ENCODE measurements at regions not wholly inside any gene's neighbourhood (a gene's known extent, or its start where the extent isn't known, plus 50 kb on each side); places are given as distances from the start of the nearest gene placed in this dataset.

DNA sequence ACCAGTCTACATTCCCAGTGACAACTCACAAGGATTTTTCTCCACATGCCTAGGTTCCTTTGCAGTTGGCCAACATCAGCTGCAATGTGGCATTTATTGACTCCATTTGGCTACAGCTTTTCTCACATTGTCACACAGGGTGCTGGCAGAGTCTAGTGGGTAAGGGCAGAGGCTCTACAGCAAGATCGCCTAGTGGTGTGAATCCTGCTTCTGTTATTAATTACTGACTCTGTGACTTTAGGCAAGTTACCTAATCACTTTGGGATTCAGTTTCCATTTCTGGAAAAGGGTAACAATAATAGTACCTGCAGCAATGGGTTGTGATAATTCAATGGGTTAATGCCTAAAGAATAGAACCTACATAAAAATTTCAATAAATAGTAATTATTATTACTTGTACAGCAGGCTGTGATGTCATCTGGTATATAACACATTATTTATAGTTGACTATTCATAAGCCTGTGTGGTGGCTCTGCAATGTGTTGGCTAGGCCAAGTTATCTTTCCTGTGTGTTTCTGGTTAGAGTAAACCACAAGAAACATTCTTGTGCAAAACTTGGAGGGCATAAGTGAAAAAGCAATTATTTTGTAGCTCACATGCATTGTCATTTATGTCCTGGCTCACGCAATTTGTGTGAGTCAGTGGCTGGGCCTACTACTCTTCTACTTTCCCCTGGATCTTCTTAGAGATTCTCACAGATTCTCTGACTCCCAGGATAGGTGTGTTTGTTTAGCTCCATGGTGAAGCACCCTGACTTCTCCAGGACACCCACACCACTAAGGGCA is 59.5 kb downstream of the PTGS2 start:
- no peak for DNase-seq

DNA sequence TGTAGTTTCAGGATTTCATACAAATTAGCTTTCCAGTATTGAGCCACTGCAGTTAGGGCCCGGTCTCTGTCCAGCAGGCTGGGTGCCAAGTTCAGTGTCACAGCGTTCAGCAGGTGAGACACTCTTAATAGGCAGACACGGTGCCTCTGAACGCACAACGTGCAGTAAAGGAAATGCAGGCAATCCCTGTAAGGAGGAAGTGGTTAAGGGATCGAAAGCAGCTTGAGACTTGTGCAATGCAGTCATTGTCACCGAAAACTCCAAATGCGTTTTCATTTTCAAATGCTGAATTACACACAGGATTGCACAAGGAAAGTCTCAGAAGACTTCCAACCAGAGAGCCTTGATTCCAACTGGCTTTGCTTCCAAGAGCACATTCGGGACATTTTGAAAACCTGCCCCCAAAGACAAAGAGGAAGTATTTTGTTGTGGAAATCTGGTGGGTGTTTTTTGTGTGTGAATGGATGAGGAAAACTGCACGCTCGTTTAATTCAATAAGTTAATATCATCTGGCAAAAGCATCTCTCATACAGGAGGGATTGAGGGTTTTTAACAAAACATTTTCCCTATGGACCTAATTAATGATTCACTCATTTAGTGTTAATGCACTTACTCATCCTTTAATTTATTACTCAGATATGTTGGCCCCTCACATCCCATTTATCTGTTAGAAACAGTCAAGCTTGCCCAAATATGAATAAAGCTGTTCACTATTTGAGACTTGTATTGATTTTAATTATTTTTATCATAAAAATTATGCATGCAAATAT is 61.6 kb downstream of the PTGS2 start:
- peak; percentile 13 for DNase-seq

DNA sequence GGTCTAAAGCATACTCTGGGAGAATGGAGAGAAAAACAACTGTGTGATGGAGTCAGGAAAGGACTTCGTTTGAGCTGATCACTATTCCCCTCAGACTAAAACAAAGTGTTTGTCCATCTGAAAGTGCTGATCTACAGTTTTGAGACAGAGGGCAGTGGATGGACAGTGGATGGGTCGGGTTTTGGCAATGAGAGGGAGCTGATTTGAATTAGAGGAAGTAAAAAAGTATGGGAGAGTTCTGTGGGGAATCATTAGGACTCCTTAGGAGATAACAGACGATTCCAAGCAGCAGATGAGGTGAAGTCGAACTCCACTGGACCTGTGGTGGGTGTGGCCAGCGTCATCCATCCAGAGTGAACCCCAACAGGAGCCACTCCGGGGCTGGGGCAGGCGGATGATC is 62.3 kb downstream of the PTGS2 start:
- no peak for DNase-seq

DNA sequence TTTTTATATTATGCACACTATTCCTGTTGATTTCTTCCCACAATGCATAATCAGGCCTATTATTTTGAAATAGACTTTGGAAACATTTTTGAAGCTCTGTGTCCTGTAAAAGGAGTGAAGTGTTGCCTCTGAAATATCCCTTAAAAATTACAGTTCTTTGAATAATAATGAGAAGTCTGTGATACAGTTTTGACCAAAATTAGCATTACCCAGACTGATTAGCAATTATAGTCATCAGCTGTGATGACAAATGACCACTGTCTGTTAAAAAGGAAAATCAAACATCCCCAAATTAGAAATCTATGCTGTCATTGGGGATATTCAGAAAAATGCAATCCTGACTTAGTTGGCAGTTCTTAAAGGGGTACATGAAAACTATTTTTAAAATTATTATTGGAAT is 63.7 kb downstream of the PTGS2 start:
- no peak for DNase-seq

DNA sequence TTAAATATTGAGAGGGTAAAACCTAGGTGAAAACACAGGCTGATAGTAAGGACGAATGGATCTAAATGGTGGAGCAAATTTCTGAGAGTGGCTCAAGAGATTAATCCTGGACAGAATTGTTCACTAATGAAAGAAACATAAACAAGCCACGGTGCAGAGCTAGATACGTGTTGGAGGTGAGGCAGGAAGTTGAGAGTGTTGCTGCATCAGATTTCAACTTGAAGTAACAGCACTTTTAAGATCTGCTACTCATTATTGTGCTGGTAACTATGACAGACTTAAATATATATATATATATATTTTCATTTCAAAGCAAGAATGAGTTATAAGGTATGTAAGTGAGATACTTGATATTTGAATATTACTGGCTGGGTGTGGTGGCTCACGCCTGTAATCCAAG is 64.9 kb downstream of the PTGS2 start:
- no peak for DNase-seq

DNA sequence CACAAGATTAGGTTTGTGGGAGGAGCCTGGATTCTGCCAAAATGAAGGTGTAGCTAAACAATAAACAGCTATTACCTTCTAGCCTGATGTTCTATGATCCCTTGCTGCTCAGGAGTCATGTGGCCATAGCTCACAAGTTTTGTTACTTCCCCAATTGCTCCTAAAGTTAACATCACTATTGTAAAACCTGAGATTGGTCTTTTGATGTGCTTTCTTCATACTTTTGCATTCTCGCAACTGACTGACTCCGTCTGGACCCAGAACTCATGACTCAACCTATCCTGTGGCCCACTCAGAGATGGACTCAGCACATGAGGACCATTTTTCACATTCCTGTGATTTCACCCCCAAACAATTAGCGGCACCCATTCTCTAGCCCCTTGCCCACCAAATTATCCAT is 69.1 kb downstream of the PTGS2 start:
- no peak for DNase-seq

DNA sequence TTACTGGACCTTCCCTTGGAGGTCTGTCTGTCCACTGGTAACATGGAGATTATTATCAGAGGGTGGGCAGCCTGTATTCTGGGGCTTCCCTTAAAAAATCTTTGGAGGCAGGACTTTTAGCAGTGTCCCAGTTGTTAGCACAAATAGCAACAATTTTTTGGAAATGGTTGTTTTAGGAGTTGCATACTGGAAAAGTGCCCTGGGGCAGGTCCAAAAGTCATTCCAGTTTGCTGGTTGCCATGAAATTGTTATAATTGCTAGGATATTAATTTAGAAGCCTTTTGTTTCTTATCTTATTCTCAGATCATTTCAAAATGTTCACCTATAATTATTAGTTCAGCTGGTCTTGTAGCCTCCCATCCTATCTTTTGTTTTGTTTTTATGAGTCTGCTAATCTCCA is 71.0 kb downstream of the PTGS2 start:
- DNase-seq, result no peak

DNA sequence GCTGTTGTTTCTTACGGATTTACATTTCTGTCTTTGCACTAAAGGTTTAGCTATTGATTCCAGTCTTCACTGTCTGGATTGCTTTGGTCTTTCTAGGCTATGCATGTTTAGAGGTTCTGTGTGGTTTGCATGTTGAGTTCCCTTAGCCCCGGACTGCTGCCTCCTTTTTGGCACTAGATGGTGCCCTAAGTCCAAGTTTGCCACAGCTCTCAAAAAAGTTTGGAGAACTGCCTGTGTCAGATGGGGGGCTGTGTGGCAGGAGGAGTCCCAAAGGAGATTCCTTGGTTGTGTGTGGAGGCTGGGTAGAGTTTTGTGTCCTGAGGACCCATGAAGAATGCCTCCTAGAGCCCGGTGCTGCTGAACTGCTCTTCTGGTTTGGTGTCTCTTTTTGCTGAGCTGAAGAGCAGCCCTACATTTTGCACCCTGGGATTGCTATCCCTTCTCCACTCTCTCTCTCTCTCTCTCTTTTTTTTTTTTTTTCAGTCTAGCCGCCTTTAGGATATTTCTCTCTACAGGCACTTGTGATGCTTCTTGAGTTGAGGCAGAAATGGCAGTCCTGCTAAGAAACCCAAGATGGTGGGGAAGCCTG is 74.4 kb downstream of the PTGS2 start:
- peak; percentile 23 for DNase-seq

DNA sequence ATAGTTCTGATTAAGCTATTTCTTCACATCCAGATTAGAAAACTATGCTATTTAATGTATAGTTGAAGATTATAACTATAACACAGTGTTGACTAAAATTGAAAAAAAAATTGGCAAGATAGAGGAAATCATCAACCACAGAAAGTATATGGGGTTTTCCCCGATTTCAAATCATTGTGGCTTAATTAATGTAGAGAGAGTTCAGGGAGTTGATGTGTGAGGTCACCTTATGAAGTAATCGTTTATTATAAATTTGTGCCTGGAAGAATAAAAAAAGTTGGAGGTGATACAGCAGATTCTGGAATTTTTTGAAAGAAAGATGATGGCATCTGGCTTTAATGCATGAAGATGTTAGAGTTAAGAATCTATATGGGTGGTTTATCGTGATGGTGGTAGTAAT is 84.3 kb downstream of the PTGS2 start:
- no peak for DNase-seq

DNA sequence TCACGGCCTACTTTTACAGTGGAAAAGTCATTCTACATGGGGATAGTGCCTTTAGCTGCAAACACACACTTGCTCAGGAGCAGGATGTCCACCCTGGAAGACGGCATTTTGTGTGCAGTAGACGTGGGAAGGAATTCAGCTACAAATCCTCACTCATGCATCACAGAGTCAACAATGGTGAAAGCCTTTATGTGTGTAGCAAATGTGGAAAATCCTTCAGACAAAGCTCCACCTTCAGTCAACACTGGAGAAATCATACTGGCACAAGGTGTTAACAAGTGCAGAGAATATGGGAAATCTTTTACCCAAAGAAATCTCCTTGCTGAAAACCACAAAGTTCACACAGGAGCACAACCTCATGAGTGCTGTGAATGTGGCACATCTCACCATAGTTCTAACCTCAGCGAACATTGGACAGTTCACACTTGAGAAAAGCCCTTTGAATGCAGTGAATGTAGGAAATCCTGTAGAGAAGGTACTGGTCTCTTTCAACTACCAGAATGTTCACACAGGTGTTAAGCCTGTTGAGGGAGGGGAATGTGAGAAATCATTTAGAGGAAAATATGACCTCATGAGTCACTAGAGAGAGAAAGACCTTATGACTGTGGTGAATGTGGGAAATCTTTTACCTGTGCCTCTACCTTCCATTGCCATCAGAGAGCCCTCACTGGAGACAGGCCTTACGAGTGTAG is 101.8 kb downstream of the PTGS2 start:
- no peak for DNase-seq

DNA sequence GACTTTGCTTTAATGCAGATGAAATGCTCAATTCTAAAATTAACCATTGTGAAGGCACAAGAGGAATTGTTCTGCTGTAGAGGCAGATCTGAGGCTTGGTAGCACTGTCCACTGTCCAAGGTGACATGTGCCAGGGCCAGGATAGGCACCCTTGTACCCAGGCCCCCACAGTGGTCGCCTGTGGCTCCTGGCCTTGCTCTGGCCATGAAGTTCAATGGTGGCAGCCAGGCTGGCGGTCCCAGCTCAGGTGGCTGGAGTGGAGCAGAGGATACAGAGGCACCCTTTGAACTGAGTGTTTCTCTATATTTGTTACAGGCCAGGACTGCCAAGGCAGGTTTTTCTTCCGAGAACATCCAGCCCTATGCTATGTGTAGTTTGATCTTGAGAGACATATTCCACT is 102.6 kb downstream of the PTGS2 start:
- DNase-seq, result no peak

DNA sequence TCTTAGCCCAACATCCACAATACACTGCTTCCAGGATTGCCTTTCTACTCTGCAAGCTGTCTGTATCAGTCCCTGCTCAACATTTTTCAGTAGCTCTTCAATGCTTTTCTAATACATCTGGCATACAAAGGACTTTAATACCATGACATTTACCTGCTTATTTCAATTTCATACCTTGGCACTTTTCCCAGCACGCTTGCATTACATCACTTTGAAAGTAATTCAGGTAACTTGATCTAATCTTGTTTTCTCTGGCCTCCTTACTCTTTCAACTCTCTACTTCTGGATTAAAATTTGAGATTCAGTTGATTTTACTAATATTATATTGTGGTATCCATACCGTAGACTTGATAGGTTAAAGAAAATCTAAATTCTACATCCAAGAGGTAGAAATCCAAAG is 103.0 kb downstream of the PTGS2 start:
- DNase-seq, result peak; percentile 10

DNA sequence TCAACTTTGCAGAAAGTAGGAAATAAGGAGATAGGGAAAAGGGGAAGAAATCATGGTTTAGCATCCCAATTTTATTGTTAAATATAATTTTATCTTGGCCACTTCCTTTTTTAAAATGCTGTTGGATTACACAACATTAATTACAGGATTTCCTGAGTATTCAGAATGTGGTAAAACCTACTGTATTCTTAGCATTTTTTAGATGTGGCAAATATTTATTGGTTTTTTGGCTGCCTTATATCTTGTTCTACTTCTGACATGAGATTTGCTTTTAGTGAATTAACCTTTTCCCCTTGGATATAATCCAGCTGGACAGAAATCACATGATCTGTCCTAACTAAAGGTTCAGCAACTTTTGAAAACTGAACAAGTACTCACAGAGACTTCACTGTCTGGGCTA is 104.9 kb downstream of the PTGS2 start:
- no peak for DNase-seq

DNA sequence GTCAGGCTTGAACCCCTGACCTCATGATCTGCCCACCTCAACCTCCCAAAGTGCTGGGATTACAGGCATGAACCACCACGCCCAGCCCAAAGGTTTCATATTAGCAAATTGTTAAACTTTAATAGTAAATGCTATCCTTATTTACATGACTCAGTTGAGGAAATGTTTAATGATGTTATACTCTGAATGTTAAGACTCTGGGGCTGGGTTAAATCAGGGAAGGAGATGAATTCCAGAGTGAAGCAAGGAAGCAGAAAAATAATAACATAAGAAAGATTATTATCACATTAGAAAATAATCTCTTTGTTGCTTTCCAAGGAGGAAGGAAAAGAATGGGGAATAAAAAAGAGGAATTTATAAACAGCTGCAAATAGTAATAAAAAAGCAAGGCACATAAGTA is 105.3 kb downstream of the PTGS2 start:
- DNase-seq, result no peak

DNA sequence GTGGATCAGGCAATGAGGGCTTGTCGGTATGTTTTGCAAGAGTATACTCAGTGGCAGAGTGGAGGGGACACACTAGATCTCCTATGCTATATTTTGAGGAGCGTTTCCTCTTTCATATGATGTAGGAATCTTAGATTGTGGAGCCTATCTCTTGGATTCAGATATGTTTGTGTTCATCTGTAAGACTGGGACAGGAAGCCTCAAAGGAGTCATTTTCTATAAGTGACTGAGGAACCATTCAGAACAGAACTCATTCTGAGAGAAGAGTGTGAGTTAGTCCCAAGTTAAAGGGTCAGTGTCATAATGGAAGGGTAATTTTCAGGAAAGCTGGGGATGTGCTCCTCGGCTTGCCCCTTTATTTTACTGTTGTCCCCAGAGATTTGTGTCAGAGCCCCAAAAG is 107.7 kb downstream of the PTGS2 start:
- no peak for DNase-seq

DNA sequence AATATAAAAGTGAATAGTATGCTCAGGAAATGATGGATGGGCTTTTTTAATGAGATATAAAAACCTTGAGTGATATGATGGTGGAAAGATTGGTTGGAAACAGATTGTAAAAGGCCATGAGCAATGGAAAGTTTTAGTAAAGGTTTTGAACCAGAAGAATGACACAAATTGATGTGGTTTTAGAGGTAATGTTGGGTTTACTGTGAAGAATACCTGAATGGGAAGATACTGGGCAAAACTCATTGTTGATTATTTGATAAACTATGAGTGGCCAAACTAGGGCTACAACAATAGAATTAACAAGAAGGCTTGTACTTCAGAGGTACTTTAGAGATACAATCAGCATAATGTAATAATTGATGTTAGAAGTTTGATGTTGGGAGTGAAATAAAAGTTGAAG is 108.5 kb downstream of the PTGS2 start:
- no peak for DNase-seq

DNA sequence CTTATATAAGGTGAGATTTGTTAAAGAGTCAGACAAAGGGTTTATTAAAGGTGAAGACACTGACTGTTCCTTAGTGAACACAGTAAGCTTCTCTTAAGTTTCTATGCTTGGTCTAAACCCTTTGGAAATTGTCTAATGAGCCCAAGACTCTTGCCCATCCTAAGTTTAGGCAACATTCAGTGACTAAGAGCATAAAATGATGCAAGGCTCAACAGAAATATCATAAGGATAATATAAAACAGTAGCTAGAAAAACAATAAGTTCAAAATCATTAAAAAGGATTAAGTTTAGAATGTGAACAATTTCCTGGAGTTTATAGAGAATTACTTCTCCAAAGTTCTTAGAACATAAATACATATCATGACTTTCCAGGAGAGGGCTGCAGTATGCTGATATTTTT is 108.9 kb upstream of the PDC start:
- no peak for DNase-seq

DNA sequence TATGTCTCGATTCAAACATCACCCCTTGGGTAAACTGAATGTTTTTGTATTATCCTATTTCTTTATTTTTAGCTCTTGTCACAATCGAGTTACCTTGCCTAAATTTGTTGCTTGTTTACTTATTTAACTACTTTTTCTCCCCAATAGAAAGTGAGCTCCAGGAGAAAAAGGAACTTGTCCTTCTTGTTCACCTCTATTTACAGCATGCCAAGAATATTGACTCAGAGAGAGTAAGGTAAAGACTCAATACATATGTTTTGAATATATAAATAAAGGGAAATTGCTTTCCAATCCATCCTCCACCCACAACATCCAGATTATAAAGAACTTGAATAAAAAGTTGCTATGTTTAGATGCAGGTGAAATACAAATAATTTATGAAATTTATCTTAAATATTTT is 107.3 kb upstream of the PDC start:
- DNase-seq, result no peak

DNA sequence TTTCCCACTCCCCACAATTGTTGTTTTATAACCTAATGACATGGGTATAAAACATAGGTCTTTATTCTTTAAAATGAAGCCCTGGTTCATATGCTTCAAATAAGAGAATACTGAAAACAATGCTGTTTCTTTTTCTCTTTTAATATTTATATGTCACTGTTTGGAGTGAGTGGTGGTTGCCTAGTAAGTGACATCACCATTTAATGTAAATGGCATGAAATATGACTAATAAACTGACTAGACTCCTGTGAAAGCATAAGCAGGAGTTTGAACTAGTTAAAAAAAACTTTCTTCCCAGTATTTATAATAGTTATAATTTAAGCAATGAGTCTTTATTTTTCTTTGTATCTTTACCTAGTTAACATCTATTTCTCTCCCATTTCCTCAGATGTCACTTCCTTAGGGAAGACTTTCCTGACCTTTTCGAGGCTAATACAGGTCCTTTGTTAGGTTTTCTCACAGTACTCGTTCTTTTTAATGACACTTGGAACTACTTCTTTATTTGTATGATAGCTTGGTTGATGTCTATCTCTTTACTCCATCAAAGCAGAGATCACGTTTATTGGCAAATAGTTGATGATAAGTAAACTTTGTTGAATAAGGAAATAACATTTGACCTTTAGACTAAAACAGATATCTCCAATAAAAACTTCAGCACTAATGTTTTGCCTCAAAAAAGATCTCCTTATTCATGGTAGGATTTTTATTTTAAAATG is 105.4 kb upstream of the PDC start:
- DNase-seq, result no peak

DNA sequence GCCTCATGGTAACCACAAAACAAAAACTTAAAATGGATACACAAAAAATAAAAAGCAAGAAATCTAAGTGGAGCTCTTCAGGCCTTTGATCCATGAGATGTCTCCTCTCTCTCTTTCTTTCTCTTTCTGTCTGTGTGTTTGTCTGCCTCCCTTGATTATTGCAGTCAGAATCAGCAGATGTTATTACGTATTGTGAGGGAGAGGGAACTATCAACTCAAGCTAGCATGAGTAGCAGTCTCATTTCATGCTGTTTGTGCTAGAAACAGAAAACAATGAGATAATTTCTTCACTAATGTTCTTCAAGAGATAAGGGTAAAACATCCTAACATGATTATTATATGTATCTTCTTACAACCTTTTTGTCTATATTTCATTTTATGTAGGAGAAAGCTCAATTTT is 103.7 kb upstream of the PDC start:
- no peak for DNase-seq

DNA sequence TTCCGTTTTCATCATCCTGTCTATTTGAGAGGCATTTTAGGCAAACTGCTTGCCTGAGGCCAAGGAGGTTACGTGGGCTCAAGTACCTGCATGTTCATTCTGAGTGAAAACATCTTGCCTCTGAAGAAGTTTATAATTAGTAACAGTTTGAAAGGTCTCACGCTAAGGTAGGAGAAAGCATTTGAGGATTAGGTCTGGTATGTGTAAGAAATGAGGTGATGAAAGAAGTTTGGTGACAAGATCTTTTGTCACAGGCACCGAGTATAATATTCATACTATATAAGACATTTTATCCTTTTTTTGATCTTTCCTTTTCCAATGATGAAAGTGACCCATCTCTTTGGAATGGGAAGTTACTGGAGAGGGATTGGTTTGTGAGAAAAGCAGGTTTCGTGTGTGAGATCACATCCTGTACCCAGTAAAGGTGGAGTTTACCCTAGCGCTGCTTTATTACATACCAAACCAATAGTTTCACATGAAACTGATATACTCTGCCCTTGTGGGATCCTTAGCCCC is 98.7 kb upstream of the PDC start:
- no peak for DNase-seq

DNA sequence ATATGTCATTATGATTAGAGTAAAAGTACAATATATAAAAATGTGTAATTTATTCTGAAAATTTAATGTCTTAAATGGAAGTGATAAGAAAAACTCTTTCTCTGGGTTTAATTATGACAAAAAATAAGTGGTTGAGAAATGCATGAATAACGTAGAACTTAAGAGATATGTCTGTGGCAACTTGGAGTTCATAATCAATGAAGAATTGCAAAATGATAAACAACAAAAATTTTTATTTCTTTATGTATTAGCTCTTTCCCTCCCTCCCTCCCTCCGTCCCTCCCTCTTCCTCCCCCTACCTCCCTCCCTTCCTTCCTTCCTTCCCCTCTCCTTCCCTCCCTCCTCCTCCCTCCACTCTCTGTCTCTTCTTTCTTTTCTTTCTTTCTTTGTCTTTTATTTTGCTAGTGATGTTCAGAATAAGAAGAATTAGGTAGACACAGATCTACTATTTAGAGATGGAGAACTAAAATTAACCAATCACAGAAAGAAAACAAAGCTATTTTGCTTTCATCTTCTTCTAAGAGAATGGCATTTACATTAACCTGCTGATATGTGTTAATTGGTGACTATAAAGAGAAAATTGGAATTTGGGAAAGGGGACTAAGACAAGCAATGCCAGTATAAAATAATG is 96.3 kb upstream of the PDC start:
- no peak for DNase-seq
